Gastrocnemius medialis (tissue), 4 donors: ENCODE measurements at regions not wholly inside any gene's neighbourhood (a gene's known extent, or its start where the extent isn't known, plus 50 kb on each side); places are given as distances from the start of the nearest gene placed in this dataset.

Experiments used
- ATAC-seq, 2 donors: fragments of 150-250 bp; one replicate each; pipeline ENCODE4 v1.9.1; 2016
- DNase-seq, 2 donors: peaks; one replicate each; pipeline ENCODE4 v3.0.0-alpha.2; 2019
- H3K27ac ChIP-seq, 4 donors: fragments of 200-600 bp; sonication (generic); 1 replicate in 1 of 4; 2 replicates in 3 of 4; pipeline ENCODE4 v1.5.1; 2016 to 2018; ENCODE audit warnings: mild to moderate bottlenecking in 2 of 4, moderate library complexity in 1 of 4
- H3K27me3 ChIP-seq, 3 donors: fragments of 200-600 bp; sonication (generic) in 2 of 3; 1 replicate in 1 of 3; 2 replicates in 2 of 3; pipeline versions ENCODE4 v1.5.1 to v1.6.0; 2016 to 2019; ENCODE audit warnings: mild to moderate bottlenecking in 1 of 3, moderate library complexity in 1 of 3
- H3K36me3 ChIP-seq, 2 donors: fragments of 200-600 bp; sonication (generic) in 1 of 2; one replicate each; pipeline ENCODE4 v1.5.1; 2017 to 2018
- H3K4me1 ChIP-seq, 2 donors: fragments of 200-600 bp; sonication (generic) in 1 of 2; one replicate each; pipeline ENCODE4 v1.5.1; 2016 to 2017; ENCODE audit warnings: mild to moderate bottlenecking in 2 of 2
- H3K4me3 ChIP-seq, 4 donors: fragments of 200-600 bp; sonication (generic) in 3 of 4; 1 replicate in 1 of 4; 2 replicates in 3 of 4; pipeline ENCODE4 v1.5.1; 2016 to 2019; ENCODE audit warnings: mild to moderate bottlenecking in 2 of 4
- H3K9me3 ChIP-seq, 3 donors: fragments of 200-600 bp; sonication (generic) in 2 of 3; 1 replicate in 1 of 3; 2 replicates in 2 of 3; pipeline ENCODE4 v1.5.1; 2016 to 2019
- CTCF ChIP-seq, 5 experiments: fragments of 450-650 bp in 3 of 5; fragments of 200-600 bp in 2 of 5; sonication (generic) in 2 of 5; IDR thresholded peaks in 4 of 5; conservative IDR thresholded peaks in 1 of 5; 1 replicate in 4 of 5; 2 replicates in 1 of 5; pipeline ENCODE4 v1.5.1; 2016 to 2019; ENCODE audit warnings: antibody characterized with exemption in 5 of 5, mild to moderate bottlenecking in 3 of 5, moderate library complexity in 3 of 5
- POLR2A ChIP-seq, 2 donors: fragments of 450-650 bp; IDR thresholded peaks; one replicate each; pipeline ENCODE4 v1.6.1; 2017; ENCODE audit warnings: antibody characterized with exemption in 2 of 2, mild to moderate bottlenecking in 2 of 2, moderate library complexity in 2 of 2
- in situ Hi-C, 4 donors: fragments of 200-750 bp; cut with MboI; loops; one replicate each; pipeline versions ENCODE4 v1.15.0 to v1.8.0; 2017; ENCODE audit warnings: low sequenced_read_pairs in 4 of 4
- intact Hi-C: fragments of 100-400 bp; cut with DNase I; formaldehyde crosslinking; loops from one replicate; pipeline ENCODE4 v1.15.1; 2023; ENCODE audit warnings: low total_unique reads

GRCh38 chr20:16942756-16943155 lies 194.6 kb downstream of the OTOR start:
- intact Hi-C loops, result no loop called here
- Histone ChIP-seq H3K27ac (no peak overlapping the region), H3K27me3 (no peaks in the 10 kb centered on the region), H3K9me3 (no peaks in the 10 kb centered on the region), H3K4me3 (no peak overlapping the region), H3K36me3 (no peaks in the 10 kb centered on the region), H3K4me1 (no peaks in the 10 kb centered on the region)
- no peak for DNase-seq
- in situ Hi-C loops, result no loop called here
- ATAC-seq, result no peak
- TF ChIP-seq POLR2A (IDR thresholded peaks at IDR 0.05), result no peak
- no peak for TF ChIP-seq CTCF (IDR thresholded peaks at IDR 0.05 in 4 of 5, conservative IDR thresholded peaks at IDR 0.05 in 1 of 5)

- no peak for ATAC-seq
- intact Hi-C loops, result no loop called here
These were observed 196.6 kb downstream of the OTOR start for GRCh38 chr20:16944745-16945144.

GRCh38 chr20:16945619-16946018 lies 197.5 kb downstream of the OTOR start:
- H3K36me3 ChIP-seq, result no peaks in the 10 kb centered on the region

More at GRCh38 chr20:16944745-16945144, 196.6 kb downstream of the OTOR start:
- TF ChIP-seq CTCF (IDR thresholded peaks at IDR 0.05 in 4 of 5, conservative IDR thresholded peaks at IDR 0.05 in 1 of 5), result no peak
- TF ChIP-seq POLR2A (IDR thresholded peaks at IDR 0.05), result no peak
- DNase-seq, result no peak
- in situ Hi-C loops, result no loop called here
- H3K27ac ChIP-seq, result no peak overlapping the region
- H3K4me3 ChIP-seq, result no peak overlapping the region
- no peaks in the 10 kb centered on the region for H3K27me3 ChIP-seq
- H3K9me3 ChIP-seq, result no peaks in the 10 kb centered on the region
- no peaks in the 10 kb centered on the region for H3K36me3 ChIP-seq
- H3K4me1 ChIP-seq, result no peaks in the 10 kb centered on the region

GRCh38 chr20:16946097-16946496 lies 197.9 kb downstream of the OTOR start:
- H3K4me3 ChIP-seq, result no peak overlapping the region
- TF ChIP-seq CTCF (IDR thresholded peaks at IDR 0.05 in 4 of 5, conservative IDR thresholded peaks at IDR 0.05 in 1 of 5) (no peak), POLR2A (IDR thresholded peaks at IDR 0.05) (no peak)
- intact Hi-C loops, result no loop called here
- H3K27me3 ChIP-seq, result no peaks in the 10 kb centered on the region
- H3K27ac ChIP-seq, result no peak overlapping the region
- no peaks in the 10 kb centered on the region for H3K36me3 ChIP-seq
- H3K9me3 ChIP-seq, result no peaks in the 10 kb centered on the region
- H3K4me1 ChIP-seq, result no peaks in the 10 kb centered on the region
- DNase-seq (no peak), ATAC-seq (no peak)
- in situ Hi-C loops, result no loop called here

More at GRCh38 chr20:16945619-16946018, 197.5 kb downstream of the OTOR start:
- no peaks in the 10 kb centered on the region for H3K4me1 ChIP-seq
- no peaks in the 10 kb centered on the region for H3K9me3 ChIP-seq
- no peaks in the 10 kb centered on the region for H3K27me3 ChIP-seq
- H3K4me3 ChIP-seq, result no peak overlapping the region
- DNase-seq (no peak), ATAC-seq (no peak)
- intact Hi-C loops, result no loop called here
- TF ChIP-seq POLR2A (IDR thresholded peaks at IDR 0.05), result no peak
- no peak for TF ChIP-seq CTCF (IDR thresholded peaks at IDR 0.05 in 4 of 5, conservative IDR thresholded peaks at IDR 0.05 in 1 of 5)
- H3K27ac ChIP-seq, result no peak overlapping the region
- in situ Hi-C loops, result no loop called here

GRCh38 chr20:16947479-16947878 lies 199.3 kb downstream of the OTOR start:
- ATAC-seq, result no peak
- intact Hi-C loops, result no loop called here

More at GRCh38 chr20:16947479-16947878, 199.3 kb downstream of the OTOR start:
- H3K4me3 ChIP-seq, result no peak overlapping the region
- H3K4me1 ChIP-seq, result no peaks in the 10 kb centered on the region
- no peaks in the 10 kb centered on the region for H3K27me3 ChIP-seq
- in situ Hi-C loops, result no loop called here
- H3K9me3 ChIP-seq, result no peaks in the 10 kb centered on the region
- TF ChIP-seq POLR2A (IDR thresholded peaks at IDR 0.05), result no peak
- no peak for TF ChIP-seq CTCF (IDR thresholded peaks at IDR 0.05 in 4 of 5, conservative IDR thresholded peaks at IDR 0.05 in 1 of 5)
- H3K36me3 ChIP-seq, result no peaks in the 10 kb centered on the region
- no peak overlapping the region for H3K27ac ChIP-seq
- DNase-seq, result no peak
